DMS 273 (cell line): ENCODE measurements at regions not wholly inside any gene's neighbourhood (a gene's known extent, or its start where the extent isn't known, plus 50 kb on each side); places are given as distances from the start of the nearest gene placed in this dataset.

Experiments used
- DNase-seq: peaks from one replicate; lab custom pipeline; 2025; ENCODE audit not compliant: unreplicated experiment; lab: John Stamatoyannopoulos, UW

GRCh38 chr2:217077831-217078407, 218.1 kb upstream of the TNP1 start:
- DNase-seq, result no peak

DNA sequence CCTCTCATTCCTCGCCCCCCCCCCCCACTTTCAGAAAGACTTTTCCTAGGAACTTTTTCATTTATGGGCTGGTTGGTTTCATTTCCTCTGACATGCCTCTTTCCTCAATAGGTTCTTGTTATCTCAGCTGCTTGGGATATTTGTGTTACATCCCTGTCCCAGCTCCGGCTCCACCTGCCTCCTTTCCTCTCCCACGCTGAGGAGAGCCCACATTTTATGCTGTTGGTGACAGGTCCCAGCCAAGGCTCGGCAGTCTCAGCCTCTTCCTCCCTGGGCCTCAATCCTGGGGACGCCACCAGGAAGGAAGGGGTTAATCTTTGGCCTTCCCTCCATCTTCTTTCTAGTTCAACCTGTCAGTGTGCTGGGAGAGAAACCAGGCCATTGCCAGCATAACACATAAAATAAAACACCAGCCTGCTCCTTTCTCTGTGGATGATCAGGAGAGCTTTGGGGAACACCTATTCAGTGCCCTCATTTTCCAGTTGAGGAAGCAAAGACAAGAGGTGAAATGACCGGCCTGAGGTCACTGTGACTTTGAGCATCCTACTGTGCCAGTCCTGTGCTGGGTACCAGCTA, 216.9 kb upstream of the TNP1 start:
- DNase-seq, result no peak

- no peak for DNase-seq
These were observed 216.2 kb upstream of the TNP1 start for GRCh38 chr2:217076058-217076435.

DNA sequence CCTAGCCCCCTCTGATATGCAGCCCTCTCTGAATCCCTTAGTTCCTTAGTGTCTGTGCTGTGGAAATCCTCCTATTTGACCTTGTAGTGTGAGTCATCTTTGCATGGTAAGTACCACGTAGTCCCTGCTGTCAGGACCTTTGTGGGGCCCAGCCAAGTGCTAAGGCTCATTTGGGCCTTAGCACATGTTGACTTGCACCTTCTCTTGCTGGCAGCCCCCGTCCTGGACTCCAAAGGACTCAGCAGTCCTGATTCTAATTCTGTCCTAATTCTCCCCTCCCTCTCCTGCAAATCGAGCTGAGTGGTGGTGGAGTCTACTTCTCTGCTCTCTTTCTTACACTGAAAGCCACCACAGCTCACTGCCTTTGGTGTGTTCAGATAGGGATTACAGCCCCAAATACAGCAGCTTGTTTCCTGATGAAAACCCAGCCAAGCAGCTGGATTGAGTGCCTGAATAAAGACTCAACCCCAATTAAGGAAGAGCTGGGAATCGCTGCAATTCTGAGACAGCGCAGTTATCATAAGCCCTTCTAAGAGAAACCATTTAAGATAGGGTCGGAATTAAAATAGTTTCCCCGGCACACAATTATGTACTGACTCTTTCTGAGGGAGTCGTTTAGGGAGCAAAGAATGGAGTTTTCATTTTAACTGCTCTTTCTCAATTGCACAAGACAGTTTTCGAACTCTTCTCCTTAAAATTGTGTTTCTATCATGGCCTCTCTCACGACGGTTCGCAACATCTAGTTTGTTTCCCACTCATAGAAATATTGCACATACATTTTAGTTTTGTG, 215.6 kb upstream of the TNP1 start:
- no peak for DNase-seq

- DNase-seq, result no peak
These were observed 214.9 kb upstream of the TNP1 start for GRCh38 chr2:217074576-217075255.

GRCh38 chr2:217071416-217071815, 211.6 kb upstream of the TNP1 start:
- no peak for DNase-seq

- DNase-seq, result no peak
These were observed 210.7 kb upstream of the TNP1 start for GRCh38 chr2:217070611-217071010.

- no peak for DNase-seq
These were observed 210.2 kb upstream of the TNP1 start for GRCh38 chr2:217070043-217070430.

DNA sequence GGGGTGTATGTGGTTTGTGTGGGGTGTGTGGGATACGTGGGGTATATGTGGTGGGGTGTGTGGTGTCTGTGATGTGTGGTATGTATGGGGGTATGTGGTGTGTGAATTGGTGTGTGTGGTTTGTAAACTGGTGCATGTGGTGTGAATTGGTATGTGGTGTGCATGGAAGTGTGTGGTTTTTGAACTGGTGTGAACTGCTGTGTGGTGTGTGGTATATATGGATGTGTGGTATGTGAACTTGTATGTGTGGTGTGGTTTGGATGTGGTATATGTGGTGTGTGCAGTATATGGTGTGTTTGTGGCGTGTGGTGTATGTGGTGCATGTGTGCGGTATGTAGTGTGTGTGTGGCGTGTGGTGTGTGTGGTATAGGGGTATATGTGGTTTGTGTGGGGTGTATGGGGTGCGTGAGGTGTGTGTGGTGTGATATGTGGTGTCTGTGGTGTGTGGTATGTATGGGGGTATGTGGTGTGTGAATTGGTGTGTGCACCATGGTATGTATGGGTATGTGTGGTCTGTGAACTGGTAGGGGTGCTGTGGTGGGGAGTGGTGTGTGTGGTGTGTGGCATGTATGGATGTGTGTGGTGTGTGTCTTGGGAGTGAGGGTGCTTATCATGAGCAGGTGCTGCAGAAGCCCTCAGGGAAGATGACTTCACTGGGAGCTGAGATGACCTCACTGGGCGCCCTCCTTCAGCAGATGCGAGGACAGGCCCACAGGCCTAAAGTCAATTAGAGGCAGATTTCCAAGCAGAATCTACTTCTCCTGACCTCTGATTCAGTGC, 209.6 kb upstream of the TNP1 start:
- no peak for DNase-seq

DNA sequence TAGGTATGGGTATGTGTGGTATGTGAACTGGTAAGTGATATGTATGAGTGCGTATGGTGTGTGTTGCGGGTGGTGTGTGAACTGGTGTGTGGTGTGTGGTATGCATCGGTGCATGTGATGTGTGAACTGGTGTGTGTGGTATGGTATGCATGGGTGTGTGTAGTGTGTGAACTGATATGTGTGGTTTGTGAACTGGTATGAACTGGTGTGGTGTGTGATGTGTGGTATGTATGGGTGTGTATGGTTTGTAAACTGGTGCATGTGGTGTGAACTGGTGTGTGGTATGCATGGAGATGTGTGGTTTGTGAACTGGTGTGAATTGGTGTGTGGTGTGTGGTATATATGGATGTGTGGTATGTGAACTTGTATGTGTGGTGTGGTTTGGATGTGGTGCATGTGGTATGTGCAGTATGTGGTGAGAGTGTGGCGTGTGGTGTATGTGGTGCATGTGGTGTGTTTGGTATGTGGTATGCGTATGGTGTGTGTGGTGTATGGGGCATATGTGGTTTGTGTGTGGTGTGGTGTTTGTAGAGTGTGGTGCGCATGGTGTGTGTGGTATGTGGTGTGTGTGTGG, 208.9 kb upstream of the TNP1 start:
- DNase-seq, result no peak

DNA sequence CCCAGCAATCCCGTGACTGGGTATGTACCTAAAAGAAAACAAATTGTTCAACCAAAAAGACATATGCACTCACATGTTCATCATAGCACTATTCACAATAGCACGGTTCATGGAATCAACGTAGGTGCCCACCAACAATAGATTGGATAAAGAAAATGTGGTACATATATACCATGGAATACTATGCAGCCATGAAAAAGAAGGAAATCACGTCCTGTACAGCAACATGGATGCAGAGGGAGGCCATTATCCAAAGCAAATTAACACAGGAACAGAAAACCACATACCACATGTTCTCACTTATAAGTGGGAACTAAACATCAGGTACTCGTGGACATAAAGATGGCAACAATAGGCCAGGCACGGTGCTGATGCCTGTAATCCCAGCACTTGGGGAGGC, 207.9 kb upstream of the TNP1 start:
- DNase-seq, result no peak

DNA sequence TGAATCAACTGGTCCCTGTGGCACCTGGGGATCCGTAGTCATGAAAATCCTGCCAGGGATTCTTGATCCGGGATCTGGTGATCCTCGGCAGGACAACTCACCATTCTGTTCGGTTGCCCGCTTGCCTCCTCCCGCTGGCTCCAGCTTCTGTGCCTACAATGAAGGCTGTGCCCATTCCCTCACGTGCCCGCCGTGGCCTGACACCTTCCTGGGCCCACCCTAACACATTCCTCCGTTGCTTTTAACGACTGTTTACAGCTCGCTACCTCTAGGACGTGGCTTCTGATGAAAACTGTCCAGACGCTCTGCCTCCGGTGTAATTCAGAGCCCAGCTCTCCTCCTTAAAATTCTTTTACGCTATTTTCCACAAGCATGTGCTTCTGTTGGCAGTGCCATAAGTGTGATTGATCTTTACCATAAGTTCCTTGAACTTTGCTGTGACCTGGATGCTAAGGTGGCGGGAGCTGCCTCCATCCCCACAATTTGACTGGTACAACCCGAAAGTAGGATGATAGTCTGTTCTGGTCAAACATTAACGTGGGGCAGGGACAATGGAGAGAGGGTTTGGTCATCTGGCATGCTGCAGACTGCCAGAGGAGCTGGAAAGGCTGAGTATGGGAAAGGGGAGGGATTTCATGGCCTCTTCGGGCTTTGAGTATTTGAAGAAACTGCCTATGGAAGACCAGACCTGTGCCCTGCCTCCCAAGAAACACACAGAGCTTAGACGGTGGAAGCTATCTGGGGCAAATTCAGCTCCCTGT, 206.8 kb upstream of the TNP1 start:
- DNase-seq, result no peak

DNA sequence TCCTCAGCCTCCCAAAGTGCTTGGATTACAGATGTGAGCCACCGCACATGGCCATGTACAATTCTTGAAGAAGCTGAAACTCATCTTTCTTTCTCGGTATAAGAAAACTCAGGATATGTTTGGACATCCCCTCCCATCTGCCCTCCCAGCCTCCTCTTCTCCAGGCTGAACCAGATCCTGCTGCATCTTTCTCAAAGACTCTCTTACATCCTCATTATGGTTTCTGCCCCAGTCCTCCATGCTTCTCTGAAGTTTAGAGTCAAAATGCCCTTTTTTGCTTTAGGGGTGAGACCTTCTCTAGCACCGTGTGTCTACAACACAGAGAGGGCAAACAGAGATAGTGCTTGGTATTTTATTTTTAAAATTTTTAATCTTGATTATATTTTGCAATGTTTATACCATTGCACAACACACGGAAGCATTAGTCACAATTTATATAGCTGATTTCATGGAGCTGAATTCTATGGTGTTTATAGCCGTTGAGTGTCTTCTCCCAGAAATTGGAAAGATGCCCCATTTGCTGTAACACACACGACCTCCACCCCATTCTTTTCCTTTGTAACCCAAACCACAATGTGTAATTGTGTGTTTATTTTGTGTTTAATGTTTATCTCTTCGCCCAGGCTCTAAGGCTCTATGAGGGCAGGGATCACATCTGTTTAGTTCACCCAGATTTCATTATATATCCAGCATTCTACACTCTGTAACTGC, 206.0 kb upstream of the TNP1 start:
- DNase-seq, result no peak

DNA sequence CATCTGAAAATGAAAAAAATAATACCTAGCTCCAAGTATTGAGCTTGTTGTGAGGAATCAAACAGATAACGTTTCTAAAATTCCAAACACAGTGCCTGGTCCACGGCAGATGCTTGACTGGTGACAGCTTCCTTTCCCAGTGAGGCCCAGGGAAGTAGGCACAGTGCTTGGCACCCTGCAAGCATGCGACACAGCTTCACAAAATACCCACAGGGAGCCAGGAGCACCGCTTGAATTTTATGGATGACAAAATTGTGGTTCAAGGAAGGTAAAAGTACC, 205.1 kb upstream of the TNP1 start:
- DNase-seq, result no peak

DNA sequence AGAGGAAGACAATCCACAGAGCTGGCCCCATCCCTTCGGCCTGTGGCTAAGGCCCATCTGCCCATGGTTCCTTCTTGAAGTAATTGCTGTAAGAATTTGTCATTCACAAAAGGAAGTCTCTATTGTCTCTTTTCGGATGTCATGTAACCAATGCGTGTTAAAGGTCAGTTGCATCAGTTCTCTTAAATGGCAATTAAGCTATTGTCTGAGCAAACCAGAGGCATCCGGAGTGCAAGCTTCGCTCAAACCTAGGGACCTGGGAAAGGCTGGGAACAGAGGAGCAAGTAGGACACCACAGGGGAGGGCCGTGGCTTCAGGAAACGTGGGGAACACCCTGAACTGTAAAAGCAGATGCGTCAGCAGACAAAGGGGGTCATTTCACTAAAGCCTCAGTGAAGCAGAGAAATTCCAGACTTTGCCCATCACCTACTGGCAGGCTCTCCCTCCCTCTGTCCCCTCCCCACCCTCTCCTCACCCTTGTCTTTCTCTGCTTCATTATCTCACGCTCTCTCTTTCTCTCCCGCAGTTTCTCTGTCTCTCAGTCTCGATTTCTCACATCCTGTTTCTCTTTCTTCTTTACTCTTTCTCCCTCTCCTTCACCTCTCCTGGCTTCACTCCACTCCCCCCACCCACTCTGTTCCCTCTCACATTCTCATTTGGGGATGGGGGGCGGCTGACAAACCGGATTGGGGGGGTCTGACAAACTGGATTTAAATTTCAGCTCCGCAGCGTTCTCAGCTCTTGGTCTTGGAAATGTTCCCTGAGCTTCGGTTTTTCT, 204.6 kb upstream of the TNP1 start:
- DNase-seq, result no peak

DNA sequence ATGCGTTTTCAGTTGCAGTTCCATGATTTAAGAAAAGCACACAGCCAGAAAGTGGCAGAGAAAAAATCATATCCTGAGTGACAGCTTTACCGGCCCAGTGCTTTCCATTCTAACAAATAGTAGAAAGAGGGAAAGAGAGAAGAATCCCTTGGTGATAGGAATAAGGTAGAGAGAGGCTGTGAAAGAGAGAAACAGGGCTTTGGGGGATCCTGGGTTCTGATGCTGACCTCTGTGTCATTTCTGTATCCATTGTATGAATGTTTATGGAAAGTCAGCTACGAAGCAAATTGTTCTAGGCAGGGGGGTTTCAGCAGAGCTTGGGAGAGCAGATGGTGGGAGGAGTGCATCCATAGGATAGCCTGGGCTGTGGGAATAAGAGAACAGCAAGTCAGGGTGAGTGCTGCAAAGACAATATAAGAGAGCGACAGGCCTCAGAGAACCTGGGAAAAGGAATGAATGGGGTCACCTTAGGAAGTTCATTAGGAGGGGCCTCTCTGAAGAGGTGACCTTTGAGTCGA, 203.4 kb upstream of the TNP1 start:
- DNase-seq, result peak; percentile 26

DNA sequence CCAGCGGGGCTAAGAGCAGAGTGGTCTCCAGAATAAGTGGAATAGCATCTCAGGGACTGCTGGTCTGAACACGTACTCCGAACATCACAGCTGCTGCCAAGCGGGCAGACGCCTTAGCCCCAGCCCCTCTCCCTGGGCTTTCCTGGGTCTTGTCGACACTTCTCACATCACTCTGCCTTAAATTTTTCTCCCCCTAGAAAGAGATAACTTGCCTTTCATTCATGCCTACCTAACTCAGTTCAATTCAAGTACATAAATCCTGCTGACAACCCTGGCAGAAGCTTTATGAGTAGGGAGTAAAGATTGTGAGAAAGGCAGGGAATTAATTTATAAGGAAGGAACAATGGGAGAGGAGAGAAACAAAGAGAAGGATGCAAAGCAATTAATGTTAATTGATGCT, 202.9 kb upstream of the TNP1 start:
- DNase-seq, result no peak

- no peak for DNase-seq
These were observed 202.1 kb upstream of the TNP1 start for GRCh38 chr2:217061916-217062505.
